Epidermal melanocyte (primary cell): ENCODE measurements at regions not wholly inside any gene's neighbourhood (a gene's known extent, or its start where the extent isn't known, plus 50 kb on each side); places are given as distances from the start of the nearest gene placed in this dataset.

ENCODE experiments used
- DNase-seq: peaks from one replicate; pipeline ENCODE4 v3.0.0; 2011; ENCODE audit warnings: low spot score; ENCODE audit not compliant: insufficient read length

DNA sequence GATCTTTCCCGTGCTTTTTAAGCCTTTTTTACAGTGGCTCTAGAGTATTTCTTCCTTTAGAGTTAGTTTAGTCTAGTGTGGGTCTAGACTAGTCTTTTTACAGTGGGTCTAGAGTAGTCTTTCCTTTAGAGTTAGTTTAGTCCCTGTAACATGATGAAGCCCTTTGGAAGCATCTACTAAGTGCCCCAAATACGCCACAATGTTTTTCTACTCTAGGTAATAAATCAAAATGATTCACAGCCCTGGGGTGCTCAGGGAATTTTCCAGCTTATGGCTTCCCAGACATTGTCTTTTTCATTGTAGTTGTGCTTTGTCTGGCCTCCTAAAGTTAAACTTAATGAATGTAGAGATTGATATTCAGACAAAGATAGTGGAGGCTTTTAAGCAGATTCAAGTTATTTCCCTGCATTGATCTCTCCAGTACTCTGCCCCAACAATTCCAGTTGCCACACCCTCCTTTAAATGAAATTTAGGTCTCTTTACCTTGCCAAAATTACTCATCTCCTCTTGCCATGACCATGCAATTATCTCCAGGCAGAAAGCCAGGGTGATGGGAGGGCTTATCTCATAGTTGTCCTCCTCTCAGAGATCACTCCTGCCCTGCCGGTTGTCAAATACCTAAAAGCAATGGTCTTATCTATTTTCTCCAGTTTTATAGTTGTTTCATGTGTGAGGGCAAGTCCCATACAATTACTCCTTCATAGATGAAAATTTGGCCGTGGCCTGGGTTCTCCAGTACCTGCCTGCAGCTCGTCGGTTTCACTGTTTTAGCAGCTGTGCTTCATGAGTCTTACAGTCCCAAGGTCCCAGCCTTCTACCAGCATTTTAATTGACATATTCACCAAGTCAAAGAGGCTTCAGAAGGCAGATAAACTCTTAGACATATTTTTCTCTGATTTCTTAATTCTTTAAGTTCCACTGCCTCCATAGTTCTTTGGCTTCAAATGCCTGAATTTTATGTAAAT lies 794.0 kb upstream of the COX7C start:
- no peak for DNase-seq

GRCh38 chr5:85838781-85839180 lies 779.0 kb upstream of the COX7C start:
- DNase-seq = no peak

- no peak for DNase-seq
Observed at GRCh38 chr5:85841653-85842052, 776.1 kb upstream of the COX7C start.

GRCh38 chr5:85843535-85843934 lies 774.2 kb upstream of the COX7C start:
- no peak for DNase-seq

- no peak for DNase-seq
Observed at GRCh38 chr5:85849411-85849810, 768.3 kb upstream of the COX7C start.

DNA sequence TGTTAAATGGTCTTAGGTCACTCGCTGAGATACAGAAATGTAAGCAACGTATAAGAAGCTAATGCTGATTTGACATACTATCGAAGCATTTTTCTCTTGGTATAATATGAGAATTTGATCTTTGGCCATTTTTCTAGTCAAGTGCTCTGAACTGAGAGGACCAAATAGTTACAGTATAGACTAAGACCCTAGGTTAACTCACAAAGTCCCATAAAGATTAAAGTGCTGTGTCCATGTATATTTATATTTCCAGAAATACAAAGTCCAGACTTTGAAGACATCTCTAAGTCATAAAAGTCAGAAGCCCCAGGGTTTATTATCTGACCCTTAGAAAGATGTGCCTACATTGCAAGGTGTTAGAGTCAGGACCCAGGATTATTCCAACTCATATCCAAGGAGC lies 752.4 kb upstream of the COX7C start:
- DNase-seq = no peak

DNA sequence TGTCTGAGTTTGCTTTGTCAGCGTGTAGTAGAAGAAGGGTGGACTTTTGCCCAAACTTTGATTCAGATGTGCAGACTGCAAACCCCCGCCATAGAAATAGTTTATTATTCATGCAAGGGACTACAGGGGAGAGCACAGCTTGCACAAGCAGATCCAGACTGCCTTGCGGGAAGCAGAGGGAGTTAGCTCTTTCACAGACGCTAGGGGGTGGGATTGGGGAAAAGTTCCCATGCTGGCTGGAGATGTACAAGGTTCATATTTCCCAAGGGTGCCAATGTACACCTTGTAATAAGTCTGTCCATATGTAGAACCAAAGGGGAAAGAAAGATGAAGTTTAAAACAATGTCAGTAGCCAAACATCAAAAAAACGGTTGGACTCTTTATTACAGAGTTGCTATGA lies 749.7 kb upstream of the COX7C start:
- no peak for DNase-seq

DNA sequence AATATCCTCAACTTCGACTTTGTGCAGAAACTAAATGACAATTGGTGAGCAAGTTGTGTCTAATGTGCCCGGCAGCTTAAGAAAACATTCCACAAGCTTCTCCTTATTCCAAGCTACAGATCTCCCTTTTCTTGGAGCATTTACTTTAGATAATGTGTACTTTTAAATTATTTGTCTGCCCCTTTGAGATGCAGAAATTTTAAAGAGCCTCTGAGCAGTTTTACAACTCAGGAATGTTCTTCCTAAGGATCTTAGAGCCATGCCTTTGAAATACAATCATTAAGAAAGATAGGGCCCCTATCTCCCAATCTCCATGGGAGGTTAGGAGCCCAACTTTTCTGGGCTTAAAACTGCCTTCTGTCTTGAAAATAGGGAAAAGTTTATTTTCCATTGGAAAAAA lies 723.7 kb upstream of the COX7C start:
- no peak for DNase-seq

GRCh38 chr5:85896514-85896913 lies 721.2 kb upstream of the COX7C start:
- no peak for DNase-seq

DNA sequence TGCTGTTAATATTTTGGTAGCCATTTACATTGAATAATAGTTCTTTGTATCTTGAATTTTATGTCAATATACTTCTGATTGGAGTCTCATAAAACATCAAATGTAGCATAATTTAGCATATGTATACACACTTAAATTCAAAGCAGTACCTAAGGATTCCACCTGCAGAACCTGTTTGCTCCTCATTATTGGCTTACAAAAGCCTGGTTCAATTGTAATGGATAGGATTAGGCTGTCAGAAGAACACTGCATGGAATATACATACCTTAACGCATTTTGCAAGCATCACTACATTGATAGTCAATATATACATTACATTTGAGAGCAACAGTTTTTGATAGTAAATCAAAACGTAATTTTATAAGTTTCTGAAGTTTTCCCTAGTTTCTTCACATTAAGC lies 711.3 kb upstream of the COX7C start:
- DNase-seq = no peak

DNA sequence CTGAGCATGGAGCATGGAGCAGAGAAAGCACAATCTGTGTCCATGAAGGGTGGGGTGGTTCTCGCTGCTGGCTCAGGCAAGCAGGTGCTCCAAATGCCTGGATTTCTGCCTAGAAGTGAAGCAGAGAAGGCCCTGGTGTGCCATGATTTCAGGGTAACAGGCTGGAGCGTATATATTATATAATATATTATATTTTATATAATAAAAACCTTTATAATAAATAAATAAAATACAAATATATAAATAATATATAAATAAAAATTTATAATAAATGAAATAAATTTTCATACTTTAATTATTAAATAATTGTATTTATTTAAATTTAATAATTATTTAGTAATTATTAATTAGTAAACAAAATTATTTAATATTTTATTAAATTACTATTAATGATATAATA lies 707.4 kb upstream of the COX7C start:
- DNase-seq = no peak

- no peak for DNase-seq
Observed at GRCh38 chr5:85920984-85921383, 696.8 kb upstream of the COX7C start.

DNA sequence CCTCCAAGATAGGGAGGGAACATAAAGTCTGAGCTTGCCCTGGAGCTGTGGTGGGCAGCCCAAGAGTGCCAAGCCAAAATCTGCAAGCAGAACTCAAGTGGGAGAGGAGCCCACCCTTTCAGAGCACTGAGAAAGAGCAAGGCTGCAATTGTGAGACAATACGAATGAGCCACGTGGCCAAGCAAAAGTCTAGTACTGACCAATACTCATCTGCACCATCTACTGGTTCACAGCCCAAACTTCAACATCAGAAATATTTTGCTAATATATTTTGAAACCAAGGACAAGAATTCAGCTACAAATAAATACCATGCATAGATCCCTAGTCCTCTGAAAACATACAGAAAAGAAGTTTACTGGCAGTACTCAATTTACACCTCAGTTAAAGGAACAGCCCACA lies 696.2 kb upstream of the COX7C start:
- no peak for DNase-seq

- no peak for DNase-seq
Observed at GRCh38 chr5:85927632-85928031, 690.1 kb upstream of the COX7C start.

DNA sequence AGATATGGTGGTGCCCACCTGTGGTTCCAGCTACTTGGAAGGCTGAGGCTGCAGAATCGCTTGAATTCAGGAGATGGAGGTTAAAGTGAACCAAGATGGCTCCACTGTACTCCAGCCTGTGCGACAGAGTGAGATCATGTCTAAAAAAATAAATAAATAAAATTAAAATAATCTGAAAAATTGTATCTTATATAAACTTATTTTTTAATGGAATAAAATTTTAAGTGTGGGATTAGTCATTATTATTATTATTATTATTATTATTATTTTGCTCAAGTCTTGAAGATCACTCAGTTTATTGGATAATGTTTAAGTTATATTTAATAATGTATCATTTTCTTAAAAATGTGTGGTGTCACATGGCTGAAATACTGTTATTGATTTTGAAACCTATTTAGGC lies 688.0 kb upstream of the COX7C start:
- no peak for DNase-seq

GRCh38 chr5:85931220-85931619 lies 686.5 kb upstream of the COX7C start:
- DNase-seq = no peak

DNA sequence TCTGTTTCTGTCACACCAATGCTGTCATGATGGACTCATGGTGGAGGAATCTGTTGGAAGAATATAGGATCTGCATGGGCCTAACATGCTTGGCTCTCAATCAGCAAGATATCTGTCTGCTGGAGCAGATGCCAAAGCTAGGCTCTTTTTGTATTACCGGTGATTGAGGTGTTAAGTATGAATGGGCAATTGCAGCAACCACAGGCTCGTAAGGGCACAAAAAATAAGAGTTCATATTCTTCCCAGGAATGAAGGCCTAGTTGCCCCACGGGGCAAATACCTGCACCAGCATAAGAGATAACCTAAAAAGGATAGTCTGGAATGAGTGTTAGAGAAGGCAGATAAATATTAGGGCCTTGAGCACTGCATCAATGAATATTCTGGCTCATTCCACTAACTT lies 679.5 kb upstream of the COX7C start:
- DNase-seq = no peak

GRCh38 chr5:85951707-85952210 lies 666.0 kb upstream of the COX7C start:
- DNase-seq = no peak

- DNase-seq = no peak
Observed at GRCh38 chr5:85952680-85953079, 665.1 kb upstream of the COX7C start.

- no peak for DNase-seq
Observed at GRCh38 chr5:85967681-85968080, 650.1 kb upstream of the COX7C start.

DNA sequence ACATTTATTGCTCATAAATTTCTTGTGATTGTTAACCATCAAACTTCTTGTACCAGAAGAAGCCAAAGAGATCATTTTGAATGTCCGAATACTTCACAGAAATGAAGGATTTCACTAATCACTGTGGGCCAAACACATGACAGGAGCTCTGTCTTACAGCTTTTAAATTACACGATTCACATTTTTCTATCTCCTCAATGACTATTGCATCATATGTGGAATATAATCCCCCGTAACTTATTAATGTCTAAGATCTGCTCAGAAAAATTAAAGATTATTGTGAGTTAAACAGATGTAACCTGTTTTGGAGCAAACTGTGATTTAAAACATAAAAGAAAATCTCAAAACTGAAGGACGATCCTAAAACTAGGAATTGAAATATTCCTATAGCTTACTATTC lies 645.2 kb upstream of the COX7C start:
- no peak for DNase-seq

DNA sequence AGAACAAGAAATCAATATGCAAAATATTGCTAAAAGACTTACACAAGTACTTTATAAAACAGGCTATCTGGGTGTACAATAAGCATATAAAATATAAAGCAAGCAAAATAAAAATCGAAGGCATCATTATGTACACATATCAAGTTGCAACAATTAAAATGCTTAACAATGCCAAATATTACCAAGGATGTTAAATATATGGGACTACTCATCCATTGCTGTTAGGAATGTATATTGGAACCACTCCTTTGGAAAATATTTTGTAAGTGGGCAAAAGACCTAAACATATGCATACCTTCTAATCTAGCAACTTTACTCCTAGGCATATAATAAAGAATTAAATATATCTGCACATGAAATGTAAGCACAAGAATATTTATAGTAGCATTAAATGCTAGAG lies 632.6 kb upstream of the COX7C start:
- DNase-seq = no peak

DNA sequence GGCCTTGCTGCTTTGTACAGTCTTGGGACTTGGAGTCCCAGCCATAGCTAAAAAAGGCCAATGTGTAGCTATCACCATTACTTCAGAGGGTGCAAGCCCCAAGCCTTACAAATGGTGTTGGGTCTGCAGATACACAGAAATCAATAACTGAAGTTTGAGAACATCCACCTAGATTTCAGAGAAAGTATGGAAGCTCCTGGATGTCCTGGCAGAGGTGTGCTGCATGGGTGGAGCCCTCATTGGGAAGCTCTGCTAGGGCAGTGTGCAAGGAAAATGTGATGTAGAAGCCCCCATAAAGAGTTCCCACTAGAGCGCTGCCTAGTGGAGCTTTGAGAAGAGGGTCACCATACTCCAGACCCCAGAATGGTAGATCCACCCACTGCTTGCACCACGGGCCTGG lies 626.7 kb upstream of the COX7C start:
- no peak for DNase-seq
